GM18520 (cell line): ENCODE measurements at regions not wholly inside any gene's neighbourhood (a gene's known extent, or its start where the extent isn't known, plus 50 kb on each side); places are given as distances from the start of the nearest gene placed in this dataset.
"Not testable (repeated sequence)": the region's sequence is repeated elsewhere in the genome, so short reads cannot be mapped to it uniquely, and the experiment has no call there.

Experiments used
- ATAC-seq: cut with Tn5 transposase; IDR thresholded peaks from one replicate; pipeline ENCODE4 v1.9.1; 2021; ENCODE audit not compliant: unreplicated experiment

- ATAC-seq: no peak
Observed at GRCh38 chr7:66571568-66571967, 57.1 kb upstream of the KCTD7 start.

GRCh38 chr7:66573782-66574495 lies 54.7 kb upstream of the KCTD7 start:
- ATAC-seq: not testable (repeated sequence)

- ATAC-seq: not testable (repeated sequence)
Observed at GRCh38 chr7:66574768-66575167, 53.9 kb upstream of the KCTD7 start.

GRCh38 chr7:66575398-66575797 lies 53.3 kb upstream of the KCTD7 start:
- no peak for ATAC-seq

- no peak for ATAC-seq
Observed at GRCh38 chr7:66576646-66577045, 52.0 kb upstream of the KCTD7 start.
